CD4-positive, alpha-beta T cell treated with Interleukin-1 beta for 1 hour (primary cell): ENCODE measurements at regions not wholly inside any gene's neighbourhood (a gene's known extent, or its start where the extent isn't known, plus 50 kb on each side); places are given as distances from the start of the nearest gene placed in this dataset.

ENCODE experiments used
- DNase-seq, 2 donors: peaks; one replicate each; pipeline ENCODE4 v3.0.0-alpha.2; 2020 to 2022

DNA sequence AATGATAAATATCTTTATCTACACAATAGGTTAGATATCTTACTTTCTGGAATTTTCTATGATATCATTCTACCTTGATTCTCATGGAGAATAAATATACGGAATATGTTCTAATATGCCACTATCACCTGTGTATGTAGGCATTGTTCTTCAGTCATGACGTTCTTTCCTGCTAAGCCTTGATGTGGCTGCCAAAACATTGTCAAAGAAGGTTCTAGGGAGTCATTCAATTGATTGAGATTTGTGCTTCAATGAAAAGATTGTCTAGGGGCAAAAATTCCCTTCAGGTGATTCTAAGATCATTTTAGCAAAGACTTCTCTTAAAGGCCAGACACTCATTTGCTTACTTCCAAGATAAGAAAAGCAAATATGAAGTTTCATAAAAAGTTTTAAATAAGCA, 118.1 kb downstream of the MAT2B start:
- no peak for DNase-seq

DNA sequence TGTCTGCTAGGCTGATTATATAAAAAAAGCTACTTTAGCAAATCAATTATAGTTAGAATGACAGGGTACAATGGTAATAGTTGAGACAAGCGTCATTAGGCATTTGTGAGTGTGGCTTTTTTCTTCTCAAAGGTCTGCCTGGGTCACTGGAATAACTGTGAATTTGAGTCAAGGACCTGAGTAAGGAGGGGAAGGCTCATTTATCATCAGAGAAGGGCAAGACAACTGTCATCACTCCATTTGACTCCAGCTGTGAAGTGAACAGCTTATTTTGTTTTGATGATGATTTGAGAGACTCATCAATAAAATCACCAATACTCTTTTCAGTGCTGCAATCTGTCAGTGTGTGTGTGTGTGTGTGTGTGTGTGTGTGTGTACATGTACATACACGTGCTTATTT, 118.6 kb downstream of the MAT2B start:
- no peak for DNase-seq

DNA sequence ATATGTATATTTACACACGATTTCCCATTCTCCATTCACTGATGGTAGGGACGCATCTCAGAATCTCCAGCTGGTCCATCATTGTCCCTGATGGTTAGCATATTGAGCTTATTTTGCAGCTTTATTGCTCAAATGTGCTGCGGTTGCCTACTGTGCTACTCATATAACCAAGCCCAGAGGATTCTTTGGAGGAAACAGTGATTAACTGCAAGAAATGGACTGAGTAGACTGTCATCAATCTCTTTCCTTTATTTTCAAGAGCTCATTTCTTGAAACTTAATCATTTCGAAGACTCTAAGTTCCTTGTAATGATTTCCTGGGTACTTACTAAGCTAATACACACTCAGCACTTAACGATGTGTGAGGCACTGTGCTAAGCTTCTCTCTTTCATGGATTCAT, 119.0 kb downstream of the MAT2B start:
- no peak for DNase-seq

DNA sequence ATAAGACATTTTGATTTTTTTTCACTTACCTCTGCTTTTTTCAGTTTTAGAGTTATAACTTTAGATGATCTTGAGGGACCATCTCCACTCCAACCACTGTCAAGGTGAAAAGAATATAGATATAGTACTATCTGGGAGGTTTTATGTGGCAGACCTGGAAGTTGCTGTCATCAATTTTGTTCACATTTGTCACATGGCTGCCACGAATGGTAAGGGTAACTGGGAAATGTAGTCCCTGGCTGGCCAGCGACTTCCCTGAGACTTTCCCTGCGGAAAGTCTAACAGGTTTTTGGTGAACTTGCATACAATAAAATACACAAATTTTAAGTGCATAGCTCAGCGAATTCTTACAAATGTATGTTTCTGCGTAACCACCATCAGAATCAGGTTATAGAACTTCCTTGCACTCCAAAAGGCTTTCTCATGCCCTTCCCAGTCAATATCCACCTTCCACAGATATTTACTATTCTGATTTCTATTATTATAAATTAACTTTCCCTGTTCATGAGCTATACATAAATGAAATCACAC, 121.5 kb downstream of the MAT2B start:
- DNase-seq, result no peak

DNA sequence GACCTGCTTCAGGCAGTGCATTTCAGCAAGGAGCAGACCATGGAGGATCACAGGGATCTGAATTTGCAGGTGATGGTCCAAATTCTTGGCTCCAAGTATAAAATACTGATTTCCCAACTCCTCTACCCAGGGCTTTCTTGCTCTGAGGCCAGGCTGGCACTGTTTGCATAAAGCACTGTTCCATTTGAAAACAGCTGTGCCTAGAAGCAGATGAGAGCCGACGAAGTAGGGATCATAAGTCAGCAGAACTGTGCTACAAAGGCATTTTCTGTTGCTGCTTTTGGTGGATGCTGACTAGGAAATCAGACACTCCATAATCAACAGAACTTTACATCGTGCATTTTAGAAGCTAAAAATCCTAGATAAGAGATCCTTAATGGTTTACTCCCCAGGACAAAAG, 126.4 kb downstream of the MAT2B start:
- no peak for DNase-seq

DNA sequence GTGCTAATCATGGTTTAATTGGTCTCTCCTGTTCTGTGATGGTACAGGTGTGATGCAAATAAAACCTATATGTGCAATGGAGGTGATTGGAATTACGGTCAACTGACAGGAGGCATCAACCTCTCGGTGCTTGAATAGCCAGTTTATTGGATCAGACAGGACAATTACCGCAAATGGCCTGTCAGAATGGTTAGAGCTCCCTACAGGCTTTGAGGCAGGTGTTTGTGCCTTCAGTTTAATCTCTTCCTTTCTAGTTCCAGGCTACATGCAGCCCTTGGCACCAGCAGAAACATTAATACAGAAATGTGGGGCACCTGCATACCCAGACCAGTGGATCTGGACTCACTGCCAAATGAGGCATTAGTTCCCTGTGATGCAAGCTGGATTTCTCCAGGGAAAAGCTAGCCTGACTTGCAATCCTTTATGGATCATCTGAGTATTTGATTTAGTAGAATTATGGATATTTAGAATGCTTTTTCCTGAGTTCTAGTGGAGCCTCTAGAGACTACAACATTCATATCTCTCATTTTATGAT, 128.6 kb downstream of the MAT2B start:
- no peak for DNase-seq

DNA sequence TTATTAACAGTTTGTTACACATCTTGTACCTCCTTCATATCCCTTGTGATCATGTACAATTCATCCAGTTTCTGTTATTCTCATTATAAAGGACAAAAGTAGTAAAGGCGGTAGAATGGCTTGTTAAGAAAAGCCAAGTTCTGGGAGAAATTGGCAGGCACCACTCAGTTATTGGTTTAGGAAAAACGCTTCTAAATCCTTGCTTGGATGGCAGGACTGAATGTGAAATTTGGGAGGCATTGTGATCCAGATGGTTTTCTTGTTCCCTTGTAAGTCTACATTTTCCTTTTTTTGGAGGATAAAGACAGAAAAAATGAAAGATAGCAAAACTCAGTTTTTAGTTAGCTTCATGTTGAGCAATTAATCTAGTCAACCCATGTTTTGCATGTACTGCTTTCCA, 130.2 kb downstream of the MAT2B start:
- no peak for DNase-seq

DNA sequence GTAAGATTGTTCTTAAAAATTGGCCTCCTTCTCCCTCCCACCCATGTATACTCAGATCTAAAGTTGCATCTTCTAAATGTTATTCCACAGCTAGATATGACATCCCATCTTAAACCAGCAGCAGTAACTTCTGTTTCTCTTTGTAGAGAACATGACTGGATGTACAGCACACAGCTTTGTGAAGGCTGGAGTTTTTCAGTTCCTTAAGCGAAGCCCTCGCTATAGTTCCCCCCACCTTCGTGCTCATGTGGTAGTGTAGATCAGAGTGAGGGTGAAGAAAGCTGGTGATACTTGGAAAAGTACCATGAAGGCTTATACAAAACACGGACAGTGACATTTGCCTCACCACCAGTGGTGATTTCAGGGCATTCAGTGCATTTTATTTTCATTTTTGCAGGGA, 137.5 kb downstream of the MAT2B start:
- DNase-seq, result no peak

DNA sequence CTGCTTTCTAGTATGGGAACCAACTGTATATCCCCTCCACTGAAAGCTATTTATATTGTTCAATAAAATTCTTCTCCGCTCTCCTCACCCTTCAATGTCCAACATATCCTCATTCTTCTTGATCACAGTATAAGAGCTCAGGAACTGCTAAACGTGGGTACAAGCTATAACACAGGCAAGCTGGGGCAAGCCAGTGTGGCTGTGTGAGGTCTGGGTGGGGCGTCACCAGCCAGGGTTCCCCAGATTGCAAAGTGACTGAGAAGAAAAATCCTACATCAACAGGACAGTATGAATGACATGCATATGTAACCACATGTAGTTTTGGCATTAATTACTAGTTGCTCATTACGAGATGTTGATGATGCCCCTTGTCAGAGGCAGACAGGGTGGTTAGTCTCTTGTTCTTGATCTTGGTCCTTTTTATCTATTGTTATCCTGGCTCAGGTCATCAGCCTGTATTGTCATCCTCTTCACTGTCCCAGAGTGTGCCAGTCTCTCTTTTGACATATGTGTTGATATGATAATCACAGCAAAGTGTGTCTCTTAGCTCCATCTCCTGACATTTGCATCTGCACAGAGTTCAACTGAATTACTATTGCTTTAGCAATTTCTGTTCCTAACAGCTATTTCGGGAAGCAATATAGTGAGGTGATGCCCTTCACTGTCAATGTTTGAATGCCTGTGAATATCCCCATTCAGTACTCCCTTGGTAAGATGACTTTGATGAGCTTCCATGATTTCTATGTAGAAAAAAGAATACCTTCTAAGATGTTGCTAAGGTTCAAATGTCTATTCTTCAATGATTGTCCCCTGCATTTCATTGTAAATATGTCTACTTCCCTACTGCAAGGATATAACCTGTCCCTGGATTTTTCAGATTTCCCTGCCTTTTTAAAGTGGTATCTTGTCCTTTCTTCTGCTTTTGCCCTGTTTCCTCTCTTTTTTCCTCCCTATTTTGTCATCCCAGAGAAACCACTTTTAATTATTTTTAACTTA, 140.3 kb downstream of the MAT2B start:
- DNase-seq, result no peak

DNA sequence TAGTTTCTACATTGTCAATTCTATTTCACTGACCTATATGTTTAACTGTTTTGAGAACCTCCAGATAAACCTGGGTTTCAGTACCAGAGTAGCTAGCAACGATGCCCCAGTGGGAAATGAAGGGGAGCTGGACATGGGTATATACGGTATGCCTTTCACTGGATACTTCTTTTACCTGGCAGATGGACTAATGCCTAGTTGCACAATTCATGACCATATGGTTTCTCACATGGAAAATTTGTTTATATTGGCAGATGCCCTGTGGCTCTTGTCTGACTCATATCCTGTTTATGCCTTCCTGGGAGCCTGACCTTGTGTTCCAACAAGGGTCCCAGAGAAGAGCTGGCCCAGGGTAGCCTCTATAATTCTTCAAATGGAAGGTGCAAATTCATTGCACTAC, 144.1 kb downstream of the MAT2B start:
- no peak for DNase-seq

DNA sequence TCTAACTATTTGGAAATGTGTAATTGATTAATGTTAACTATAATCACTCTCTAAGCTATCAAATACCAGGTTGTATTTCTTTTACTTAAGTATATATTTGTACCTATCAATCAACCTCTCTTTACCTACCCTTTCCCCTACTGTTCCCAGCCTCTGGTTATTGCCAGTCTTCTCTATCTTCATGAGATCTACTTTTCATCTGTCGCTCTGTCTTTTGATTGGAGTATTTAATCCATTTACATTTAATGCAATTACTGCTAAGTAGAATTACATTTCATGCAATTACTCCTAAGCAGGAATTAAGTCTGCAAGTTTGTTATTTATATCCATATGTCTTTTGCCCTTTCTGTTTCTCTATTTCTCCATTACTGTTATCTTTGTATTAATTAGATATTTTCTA, 148.1 kb downstream of the MAT2B start:
- no peak for DNase-seq

DNA sequence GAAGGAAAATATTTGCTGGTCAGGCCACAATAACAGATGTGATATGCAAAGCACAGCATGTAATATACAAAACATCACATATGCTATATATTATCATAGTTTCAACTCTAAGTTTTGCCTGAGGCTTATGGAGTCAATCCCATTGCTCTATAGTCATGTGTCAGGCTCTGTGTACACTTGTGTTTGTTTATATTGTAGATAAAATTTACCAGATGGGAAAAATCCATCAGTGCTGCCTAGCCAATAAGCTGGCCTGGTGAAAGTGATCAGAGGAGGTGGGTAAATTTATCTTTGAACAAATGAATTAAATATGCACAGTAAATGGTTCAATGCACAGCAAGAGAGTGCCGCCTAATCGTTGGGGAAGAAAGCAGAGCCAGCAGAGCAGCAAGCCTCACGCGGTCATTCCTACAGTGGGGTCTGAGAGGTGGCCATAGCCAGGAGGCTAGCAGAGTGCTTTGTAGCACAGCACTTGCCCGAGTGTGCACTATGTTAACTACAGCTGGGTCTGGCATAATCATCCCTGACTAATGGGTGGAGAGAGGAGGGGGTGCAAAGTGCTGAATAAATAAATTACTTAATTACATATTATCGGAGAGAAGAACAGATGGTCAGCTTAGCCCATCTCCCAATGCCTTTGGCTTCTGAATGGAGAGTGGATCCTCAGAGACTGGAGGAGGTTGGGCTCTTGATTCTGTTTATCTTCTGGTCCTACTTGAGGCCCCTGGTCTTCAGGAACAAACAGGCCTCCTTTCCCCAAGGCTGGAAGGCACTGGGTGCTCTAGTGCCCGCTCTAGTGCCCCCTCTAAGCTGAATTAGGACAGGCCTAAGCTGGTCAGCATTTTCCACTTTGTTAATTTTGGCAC, 153.5 kb downstream of the MAT2B start:
- no peak for DNase-seq

DNA sequence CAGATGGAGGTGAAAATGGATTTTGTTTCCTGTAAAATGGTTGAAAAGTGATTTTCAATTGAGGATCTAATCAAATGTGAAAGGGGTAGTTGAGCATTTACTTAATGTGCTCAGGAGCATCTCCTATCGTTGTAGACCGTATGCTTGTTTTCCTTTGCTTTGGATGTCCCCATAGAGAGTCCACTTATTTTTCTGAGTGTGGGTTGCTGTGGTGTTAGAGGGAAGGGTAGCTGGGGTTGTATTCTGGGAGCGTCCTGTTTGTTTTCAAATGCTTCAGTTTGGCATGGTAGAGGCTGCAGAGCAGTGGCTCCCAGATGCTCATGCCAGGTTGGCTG, 154.1 kb downstream of the MAT2B start:
- DNase-seq, result no peak

DNA sequence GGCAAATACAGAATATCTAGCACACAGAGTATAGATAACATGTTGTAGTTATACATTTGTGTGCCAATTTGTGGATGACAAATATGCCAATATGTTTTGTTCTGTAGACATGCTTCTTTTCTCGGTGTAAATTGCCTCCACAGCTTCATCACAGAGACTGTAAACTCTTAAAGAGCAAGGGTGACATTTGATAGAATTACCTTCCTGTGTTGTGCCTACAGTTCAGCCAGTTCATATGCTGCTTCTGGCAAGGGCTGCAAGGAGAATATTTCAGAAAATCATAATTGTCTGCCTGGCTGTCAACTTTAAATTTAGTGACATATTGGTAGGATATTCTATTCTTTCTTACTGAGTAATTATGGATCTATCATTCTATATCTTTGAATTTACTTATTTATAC, 155.1 kb downstream of the MAT2B start:
- DNase-seq, result no peak

DNA sequence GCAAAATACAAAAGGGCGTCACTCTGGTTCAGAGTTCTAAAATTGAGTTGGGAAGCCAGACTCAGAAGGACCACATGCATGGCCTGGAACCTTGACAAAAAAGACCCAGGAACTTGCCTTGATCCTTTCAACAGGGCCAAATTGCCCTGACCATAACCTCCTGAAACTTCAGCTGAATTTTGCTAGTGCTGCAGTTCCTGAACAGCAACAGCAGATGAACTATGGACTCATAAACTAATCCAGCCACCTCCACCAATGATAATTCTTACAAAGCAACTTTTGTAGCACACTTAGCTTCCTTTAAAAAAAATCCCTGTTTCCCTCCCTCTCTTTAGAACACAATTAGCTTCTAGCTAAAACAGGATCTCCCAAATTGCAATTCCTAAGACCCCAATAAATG, 155.9 kb downstream of the MAT2B start:
- DNase-seq, result no peak

DNA sequence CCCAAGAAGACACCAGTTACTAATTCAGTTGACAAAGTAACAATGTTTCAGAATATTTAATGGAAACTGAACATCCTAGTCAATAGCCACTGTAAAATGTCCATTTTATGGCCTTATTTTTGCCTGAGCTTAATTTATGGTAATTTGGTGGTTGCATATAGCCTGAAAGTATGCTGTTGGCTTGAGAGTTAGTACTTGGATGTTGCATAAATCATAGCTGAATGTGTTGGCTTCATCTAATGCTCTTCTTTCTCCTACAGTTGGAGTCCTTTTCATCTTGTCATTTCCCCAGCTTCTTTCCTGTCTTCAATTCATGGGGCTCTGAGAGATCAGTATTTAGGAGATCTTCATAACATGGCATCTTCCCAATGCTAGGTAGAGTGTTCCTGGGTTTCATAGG, 164.6 kb downstream of the MAT2B start:
- no peak for DNase-seq

DNA sequence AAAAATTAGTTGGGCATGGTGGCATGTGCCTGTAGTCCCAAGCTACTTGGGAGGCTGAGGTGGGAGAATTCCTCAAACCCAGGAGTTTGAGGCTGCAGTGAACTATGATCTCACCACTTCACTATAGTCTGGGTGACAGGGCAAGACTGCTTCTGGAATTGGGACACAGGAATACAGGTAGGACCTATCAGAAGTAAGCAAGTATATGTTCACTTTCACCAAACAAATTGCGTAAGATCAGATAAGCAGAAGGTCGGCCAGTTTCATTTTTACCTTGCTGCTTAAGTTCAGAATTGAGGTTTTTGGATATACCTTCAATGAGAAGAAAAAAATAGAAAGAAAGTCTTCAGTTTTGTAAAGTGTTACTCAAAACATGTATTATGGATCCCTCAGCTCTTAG, 171.7 kb downstream of the MAT2B start:
- DNase-seq, result no peak

DNA sequence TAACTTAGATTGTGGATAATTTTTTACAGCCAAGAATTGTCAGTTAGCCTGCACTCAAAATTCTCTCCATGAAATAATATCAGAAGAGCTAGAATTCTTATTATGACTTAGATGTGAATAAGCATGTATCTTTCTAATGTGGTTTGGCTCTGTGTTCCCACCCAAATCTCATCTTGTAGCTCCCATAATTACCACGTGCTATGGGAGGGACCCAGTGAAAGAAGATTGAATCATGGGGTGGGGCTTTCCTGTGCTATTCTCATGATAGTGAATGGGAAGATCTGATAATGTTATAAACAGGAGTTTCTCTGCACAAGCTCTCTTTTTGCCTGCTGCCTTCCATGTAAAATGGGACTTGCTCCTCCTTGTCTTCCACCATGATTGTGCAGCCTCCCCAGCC, 176.8 kb downstream of the MAT2B start:
- DNase-seq, result no peak

DNA sequence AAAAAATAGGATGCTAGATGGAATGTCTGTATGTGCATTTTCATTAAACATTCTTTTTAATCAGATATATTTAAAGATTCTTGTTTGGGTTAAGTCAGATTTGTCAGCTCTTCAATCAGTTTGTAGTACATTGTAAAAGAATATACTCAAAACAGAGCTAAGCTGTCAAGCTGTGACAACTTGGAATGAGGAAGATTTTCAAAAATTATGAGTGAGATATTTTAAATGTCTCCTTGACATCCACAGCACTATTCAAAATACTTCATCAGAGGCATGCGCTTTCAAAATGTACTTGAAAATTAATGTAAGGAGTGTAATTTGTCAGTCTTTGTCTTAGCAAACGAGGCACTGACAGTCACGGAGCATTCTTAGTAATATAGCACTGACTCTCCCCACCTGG, 182.0 kb downstream of the MAT2B start:
- no peak for DNase-seq

DNA sequence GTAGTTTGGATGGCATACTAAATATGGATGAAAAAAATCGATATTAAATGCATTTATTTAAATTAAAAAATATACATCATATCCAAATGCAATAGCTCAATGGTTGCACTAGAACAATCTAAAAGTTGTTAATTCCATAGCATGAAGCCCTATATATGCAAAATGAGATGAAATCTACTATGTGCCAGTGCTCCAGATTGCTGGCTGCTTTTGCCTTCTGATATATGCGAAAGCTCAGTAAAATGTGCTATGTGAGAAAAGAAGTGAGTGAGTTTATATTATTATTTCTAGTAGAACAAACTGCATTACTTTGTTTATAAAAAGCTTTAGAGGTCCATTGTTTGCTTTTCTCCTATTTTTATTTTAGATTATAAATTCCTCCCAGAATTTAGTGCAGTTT, 186.7 kb downstream of the MAT2B start:
- no peak for DNase-seq

DNA sequence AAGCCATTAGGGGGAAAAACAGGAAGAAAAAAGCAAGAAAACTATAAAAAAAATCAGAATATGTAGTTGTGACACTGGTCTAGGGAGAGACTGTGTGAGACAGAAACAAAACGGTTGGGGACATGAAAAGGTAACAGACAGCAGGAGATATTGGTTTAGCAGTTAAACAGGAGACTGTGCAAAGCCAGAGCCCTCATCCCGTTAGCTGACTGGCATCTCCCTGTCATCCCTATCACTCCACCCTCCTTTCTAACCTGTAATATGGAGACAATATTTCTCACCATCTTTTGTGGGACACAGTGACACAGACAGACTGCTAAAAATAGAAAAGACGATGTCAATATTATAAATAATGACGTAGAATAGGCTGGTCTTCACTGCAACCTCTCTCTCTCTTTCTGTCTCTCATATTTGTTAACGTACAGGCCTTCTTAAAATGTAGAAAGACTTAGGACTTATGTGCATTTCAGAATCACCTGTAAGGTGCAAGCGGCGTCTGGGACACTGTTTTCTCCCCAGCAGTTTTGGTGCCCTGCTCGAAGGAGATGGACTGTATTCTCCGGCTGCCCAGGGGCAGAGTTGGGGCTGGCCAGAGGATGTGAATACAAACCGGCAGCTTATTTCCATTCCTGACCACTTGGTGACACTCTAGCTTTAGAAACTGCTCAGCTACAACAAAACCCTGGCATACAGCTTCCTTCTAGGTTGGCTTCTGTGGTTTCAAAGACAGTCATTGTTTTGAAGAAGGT, 190.6 kb downstream of the MAT2B start:
- DNase-seq, result peak; percentile 3 to 30

DNA sequence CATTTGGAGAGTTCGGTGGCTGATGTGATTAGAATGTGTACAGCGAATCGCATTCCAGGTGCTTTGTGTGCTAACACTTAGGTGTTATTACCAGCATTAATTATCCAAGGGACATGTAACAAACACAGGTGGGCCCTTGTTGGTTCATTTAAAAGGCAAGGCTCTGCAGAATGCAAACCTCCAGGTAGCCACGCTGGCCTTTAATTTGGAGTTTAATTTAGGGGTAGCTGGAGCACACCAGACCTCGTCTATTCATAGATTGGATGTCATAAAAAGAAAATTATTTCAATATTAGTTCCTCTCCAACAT, 191.1 kb downstream of the MAT2B start:
- no peak for DNase-seq
